IMR-90 (cell line): ENCODE measurements at regions not wholly inside any gene's neighbourhood (a gene's known extent, or its start where the extent isn't known, plus 50 kb on each side); places are given as distances from the start of the nearest gene placed in this dataset.
A peak's percentile ranks its signal among the peaks of the same experiment; 100 is the strongest.

Experiments
- ATAC-seq: fragments of 200-7000 bp; cut with Tn5 transposase; 2 replicates; pipeline ENCODE4 v1.9.1; 2020; ENCODE audit warnings: low read depth, mild to moderate bottlenecking, moderate library complexity
- BruUV-seq: library from RNA; stranded (reverse); fragments of 400-500 nt; replicated peaks from 2 replicates; lab custom pipeline; 2021; lab: Mats Ljungman, UMichigan
- CTCF ChIA-PET: fragments of 300-600 bp; formaldehyde crosslinking; extraction: SDS; loops from one replicate; lab custom pipeline; 2021; ENCODE audit warnings: antibody characterized with exemption; lab: Yijun Ruan, JAX
- POLR2A ChIA-PET: fragments of 300-600 bp; sonication (Branson Sonifier 250); formaldehyde crosslinking; loops from one replicate; lab custom pipeline; 2022; ENCODE audit warnings: antibody characterized with exemption; ENCODE audit not compliant: unreplicated experiment; lab: Charles Lee
- DNase-seq: peaks from one replicate; pipeline ENCODE4 v3.0.0; 2013
- H2AFZ ChIP-seq: replicated peaks from 2 replicates; pipeline ENCODE3; 2013; ENCODE audit warnings: low read length, mild to moderate bottlenecking; ENCODE audit not compliant: poor library complexity
- H2AK5ac ChIP-seq: 2 replicates; pipeline ENCODE4 v1.6.1; 2013; ENCODE audit warnings: low read depth, low read length, inconsistent platforms
- H2AK9ac ChIP-seq: replicated peaks from 2 replicates; pipeline ENCODE3; 2013; ENCODE audit warnings: mild to moderate bottlenecking, low read depth, low read length, moderate library complexity; ENCODE audit not compliant: poor library complexity
- H2BK120ac ChIP-seq: 2 replicates; pipeline ENCODE4 v1.6.1; 2013; ENCODE audit warnings: low read depth, low read length, inconsistent platforms
- H2BK15ac ChIP-seq: 3 replicates; pipeline ENCODE4 v1.6.1; 2013; ENCODE audit warnings: low read depth, low read length, inconsistent platforms
- H2BK20ac ChIP-seq: 2 replicates; pipeline ENCODE4 v1.6.1; 2013; ENCODE audit warnings: low read depth, mild to moderate bottlenecking, inconsistent platforms, low read length, moderate library complexity
- H2BK5ac ChIP-seq: 2 replicates; pipeline ENCODE4 v1.6.1; 2013; ENCODE audit warnings: mild to moderate bottlenecking, low read depth, low read length, inconsistent platforms; ENCODE audit not compliant: poor library complexity, severe bottlenecking
- H3K14ac ChIP-seq: replicated peaks from 2 replicates; pipeline ENCODE4 v1.6.1; 2013; ENCODE audit warnings: low read depth, low read length, inconsistent platforms
- H3K18ac ChIP-seq: 2 replicates; pipeline ENCODE4 v1.6.1; 2013; ENCODE audit warnings: low read depth, low read length, control low read depth
- H3K23ac ChIP-seq: 2 replicates; pipeline ENCODE4 v1.6.1; 2013; ENCODE audit warnings: low read depth, low read length, inconsistent platforms
- H3K27ac ChIP-seq: 2 replicates; pipeline ENCODE4 v1.5.1; 2013; ENCODE audit warnings: mild to moderate bottlenecking, control low read depth, low read length; ENCODE audit not compliant: insufficient read depth
- H3K27me3 ChIP-seq: 2 replicates; pipeline ENCODE4 v1.6.1; 2013; ENCODE audit warnings: low read length; ENCODE audit not compliant: control insufficient read depth, insufficient read depth
- H3K36me3 ChIP-seq: 2 replicates; pipeline ENCODE4 v1.6.1; 2013; ENCODE audit warnings: low read length, mixed read lengths; ENCODE audit not compliant: control insufficient read depth, insufficient read depth
- H3K4ac ChIP-seq: 2 replicates; pipeline ENCODE4 v1.6.1; 2013; ENCODE audit warnings: low read depth, low read length, inconsistent platforms
- H3K4me1 ChIP-seq: 2 replicates; pipeline ENCODE4 v1.6.1; 2013; ENCODE audit warnings: low read length, mixed read lengths; ENCODE audit not compliant: control insufficient read depth, insufficient read depth
- H3K4me2 ChIP-seq: 2 replicates; pipeline ENCODE4 v1.6.1; 2013; ENCODE audit warnings: low read depth, mild to moderate bottlenecking, control low read depth, low read length, moderate library complexity
- H3K4me3 ChIP-seq: 2 replicates; pipeline ENCODE4 v1.5.1; 2013; ENCODE audit warnings: low read depth, mild to moderate bottlenecking, control low read depth, low read length, moderate library complexity; ENCODE audit not compliant: insufficient read depth
- H3K56ac ChIP-seq: 2 replicates; pipeline ENCODE4 v1.6.1; 2013; ENCODE audit warnings: low read length, inconsistent platforms; ENCODE audit not compliant: insufficient read depth; ENCODE audit errors: extremely low read depth
- H3K79me1 ChIP-seq, 2 experiments: 2 replicates each; pipeline ENCODE4 v1.6.1; 2013; ENCODE audit warnings: low read length in 2 of 2, inconsistent platforms in 1 of 2, low read depth in 1 of 2
- H3K9ac ChIP-seq: 2 replicates; pipeline ENCODE4 v1.6.1; 2013; ENCODE audit warnings: low read depth, low read length, control low read depth
- H3K9me1 ChIP-seq: 2 replicates; pipeline ENCODE4 v1.6.1; 2013; ENCODE audit warnings: low read length, inconsistent platforms; ENCODE audit not compliant: insufficient read depth
- H3K9me3 ChIP-seq: 2 replicates; pipeline ENCODE4 v1.6.1; 2013; ENCODE audit warnings: low read length; ENCODE audit not compliant: control insufficient read depth, insufficient read depth
- H4K20me1 ChIP-seq: 2 replicates; pipeline ENCODE4 v1.6.1; 2013; ENCODE audit warnings: low read length, inconsistent platforms; ENCODE audit not compliant: insufficient read depth
- H4K5ac ChIP-seq: 2 replicates; pipeline ENCODE4 v1.6.1; 2013; ENCODE audit warnings: mild to moderate bottlenecking, low read depth, low read length, control low read depth
- H4K8ac ChIP-seq, 2 experiments: 2 replicates each; pipeline ENCODE4 v1.6.1; 2013; ENCODE audit warnings: low read depth in 2 of 2, low read length in 2 of 2, control low read depth in 1 of 2, inconsistent platforms in 1 of 2
- H4K91ac ChIP-seq: 2 replicates; pipeline ENCODE4 v1.6.1; 2013; ENCODE audit warnings: low read depth, low read length, inconsistent platforms; ENCODE audit not compliant: insufficient read depth
- CHD1 ChIP-seq: IDR thresholded peaks from 2 replicates; pipeline ENCODE4 v1.6.1; 2012; ENCODE audit warnings: low read depth, low read length, improper control_type of control experiment
- CTCF ChIP-seq: conservative IDR thresholded peaks from 2 replicates; pipeline ENCODE4 v1.5.1; 2012; ENCODE audit warnings: mild to moderate bottlenecking, low read depth, low read length, improper control_type of control experiment
- MAZ ChIP-seq: IDR thresholded peaks from 2 replicates; pipeline ENCODE4 v1.6.1; 2012; ENCODE audit warnings: low read depth, mild to moderate bottlenecking, low read length, improper control_type of control experiment, moderate library complexity, borderline replicate concordance
- NFE2L2 ChIP-seq: fragments of 150-350 bp; IDR thresholded peaks from 2 replicates; pipeline ENCODE4 v1.6.1; 2016; ENCODE audit warnings: low read depth, mild to moderate bottlenecking, low read length
- POLR2A ChIP-seq: IDR thresholded peaks from 2 replicates; pipeline ENCODE4 v1.6.1; 2012; ENCODE audit warnings: mild to moderate bottlenecking, low read depth, low read length
- RAD21 ChIP-seq: IDR thresholded peaks from 2 replicates; pipeline ENCODE4 v1.6.1; 2012; ENCODE audit warnings: low read length, improper control_type of control experiment
- RCOR1 ChIP-seq: IDR thresholded peaks from 2 replicates; pipeline ENCODE4 v1.6.1; 2012; ENCODE audit warnings: mild to moderate bottlenecking, low read length, improper control_type of control experiment; ENCODE audit not compliant: insufficient replicate concordance
- SMC3 ChIP-seq: fragments of 150-350 bp; IDR thresholded peaks from 2 replicates; pipeline ENCODE4 v1.6.1; 2016; ENCODE audit warnings: low read depth, mild to moderate bottlenecking, antibody characterized with exemption, low read length, moderate library complexity
- USF2 ChIP-seq: fragments of 150-350 bp; IDR thresholded peaks from 2 replicates; pipeline ENCODE4 v1.6.1; 2017; ENCODE audit warnings: mild to moderate bottlenecking, antibody characterized with exemption, low read length, low read depth
- WGBS, 2 experiments: methylation state at CpG; one replicate each; pipeline versions ENCODE4 v1.1.5 to v1.1.7; 2013; ENCODE audit warnings: missing lambda C conversion rate in 2 of 2; ENCODE audit not compliant: insufficient read length in 1 of 2; ENCODE audit errors: extremely low coverage in 2 of 2; 5-methylcytosine and 5-hydroxymethylcytosine counted together
- dilution Hi-C: fragments of 300-500 bp; cut with HindIII; formaldehyde crosslinking; loops from one replicate; pipeline ENCODE4 v1.14.3; 2018; ENCODE audit warnings: low sequenced_read_pairs; ENCODE audit not compliant: unreplicated experiment
- in situ Hi-C: fragments of 300-500 bp; cut with MboI; formaldehyde crosslinking; loops from 3 replicates; pipeline ENCODE4 v1.14.3; 2019; ENCODE audit warnings: low sequenced_read_pairs, inconsistent platforms, mixed read lengths
- intact Hi-C: fragments of 100-400 bp; cut with micrococcal nuclease; formaldehyde crosslinking; loops from 2 replicates; pipeline ENCODE4 v1.10.0; 2022

GRCh38 chr1:29379443-29380073, 143.2 kb downstream of the PTPRU start:
- no peak overlapping the region for H3K4me2 ChIP-seq
- no peak overlapping the region for H2BK5ac ChIP-seq
- no peak overlapping the region for H2AK5ac ChIP-seq
- no peak overlapping the region for H3K23ac ChIP-seq
- no peak overlapping the region for H3K18ac ChIP-seq
- no TSS peak for BruUV-seq
- H4K8ac ChIP-seq: no peak overlapping the region
- DNase-seq: peak; percentile 38
- ATAC-seq: no peak; the same call in 1 of the 2 replicates
- no peak overlapping the region for H4K5ac ChIP-seq
- H3K4me3 ChIP-seq: no peak overlapping the region
- in situ Hi-C loops: loop anchor here (10.0 kb wide), 1 partner anchor 135 kb away; no protein-coding TSS in a partner anchor
- H2BK20ac ChIP-seq: no peak overlapping the region
- no peaks in the 10 kb centered on the region for H3K4me1 ChIP-seq
- H3K9ac ChIP-seq: no peak overlapping the region
- no peak overlapping the region for H3K4ac ChIP-seq
- WGBS, 2 experiments: no CpG with 5 or more reads among the region's 7 CpGs
- dilution Hi-C loops: no loop called here
- H3K79me1 ChIP-seq: no peaks in the 10 kb centered on the region
- ChIA-PET POLR2A (no interaction called here), CTCF (no interaction called here)
- intact Hi-C loops: no loop called here
- no peak overlapping the region for H2BK120ac ChIP-seq
- no peaks in the 10 kb centered on the region; the same call in 1 of the 2 replicates for H3K27me3 ChIP-seq
- TF ChIP-seq NFE2L2 (no peak), MAZ (no peak), SMC3 (peak; percentile 62), RAD21 (peak; percentile 75), POLR2A (no peak), CTCF (peak; percentile 62), USF2 (no peak), CHD1 (no peak), RCOR1 (no peak)
- no peak overlapping the region for H3K27ac ChIP-seq
- H2AFZ ChIP-seq: no peak overlapping the region
- H2AK9ac ChIP-seq: no peak overlapping the region
- no peaks in the 10 kb centered on the region for H3K36me3 ChIP-seq
- no peak overlapping the region for H2BK15ac ChIP-seq
- H3K14ac ChIP-seq: no peak overlapping the region
- no peaks in the 10 kb centered on the region for H4K20me1 ChIP-seq
- H4K91ac ChIP-seq: no peak overlapping the region
- no peak overlapping the region for H3K56ac ChIP-seq
- no peaks in the 10 kb centered on the region for H3K9me1 ChIP-seq
- H3K9me3 ChIP-seq: no peaks in the 10 kb centered on the region
